HG03159 (cell line): ENCODE measurements at regions not wholly inside any gene's neighbourhood (a gene's known extent, or its start where the extent isn't known, plus 50 kb on each side); places are given as distances from the start of the nearest gene placed in this dataset.
"Not testable (repeated sequence)": the region's sequence is repeated elsewhere in the genome, so short reads cannot be mapped to it uniquely, and the experiment has no call there.

Source experiments
- ATAC-seq: cut with Tn5 transposase; IDR thresholded peaks from one replicate; pipeline ENCODE4 v1.9.1; 2021; ENCODE audit warnings: mild to moderate bottlenecking, moderate library complexity; ENCODE audit not compliant: unreplicated experiment

DNA sequence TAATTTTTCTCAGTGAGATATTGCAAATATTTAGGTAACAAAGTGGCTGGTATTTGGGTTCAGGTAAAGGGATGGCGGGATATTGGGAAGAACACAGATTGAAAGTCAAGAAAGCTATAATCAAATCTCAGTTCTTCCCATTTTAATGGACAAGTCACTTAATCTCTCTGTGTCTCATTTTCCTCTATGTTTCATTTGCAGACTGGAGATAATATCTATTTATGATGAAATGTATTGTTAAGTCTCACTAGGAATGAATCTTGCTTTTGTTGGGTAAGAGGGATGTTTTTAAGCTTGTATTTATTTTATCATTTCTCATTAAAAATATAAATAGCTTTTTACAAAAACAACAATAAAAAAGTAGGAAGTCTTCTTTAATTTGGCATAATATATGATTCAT lies 175.4 kb downstream of the ISL1 start:
- ATAC-seq = no peak

DNA sequence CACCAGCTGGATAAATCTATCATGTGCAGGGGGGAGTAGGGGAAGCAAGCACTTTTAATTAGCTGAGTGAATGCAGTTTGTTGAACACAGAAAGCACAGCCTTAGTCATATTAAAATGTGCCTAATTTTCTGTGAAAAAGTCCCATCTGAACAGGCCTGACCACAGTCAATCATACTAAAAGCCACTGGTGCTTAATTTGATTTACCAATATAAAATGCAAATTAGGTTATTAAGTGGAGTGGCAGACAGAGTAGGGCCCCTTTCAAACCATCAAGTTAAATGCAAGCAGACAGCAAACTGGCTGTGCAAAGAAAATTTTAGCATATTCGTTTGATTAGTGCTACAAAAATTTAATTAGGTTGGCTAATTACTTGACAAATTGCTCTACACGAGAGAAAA lies 176.1 kb downstream of the ISL1 start:
- no peak for ATAC-seq

DNA sequence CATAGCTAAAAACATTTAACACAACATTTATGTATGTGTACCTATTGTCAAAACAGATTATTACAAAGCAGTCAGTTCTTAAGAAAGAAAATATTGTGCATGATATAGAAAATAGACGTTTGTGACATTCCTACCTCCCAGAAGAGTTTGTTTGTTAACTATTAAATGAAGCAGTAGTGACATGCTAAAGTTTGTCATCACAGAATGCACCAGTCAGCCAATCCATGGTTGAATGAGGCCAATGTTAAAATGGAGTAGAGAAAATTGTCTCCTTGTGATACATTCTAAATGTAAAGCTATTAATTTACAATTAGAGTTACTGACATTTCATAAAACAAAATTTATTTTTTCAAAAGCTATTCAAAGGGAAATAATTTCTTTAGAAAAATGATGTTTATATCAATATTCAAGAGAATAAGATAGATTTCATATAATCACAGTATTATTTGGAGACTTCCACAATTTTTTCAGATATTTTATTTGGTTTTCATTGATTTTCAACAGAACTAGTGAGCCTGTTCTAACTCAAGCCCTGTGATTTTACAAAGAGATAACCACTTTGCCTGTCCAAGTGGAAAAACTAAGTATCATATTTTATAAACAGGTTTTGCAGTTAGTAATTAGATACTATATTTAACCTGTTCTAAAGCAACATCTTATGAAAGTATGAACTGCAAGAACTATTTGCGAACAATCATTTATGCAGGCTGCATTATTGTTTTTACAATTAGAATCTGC lies 176.8 kb downstream of the ISL1 start:
- no peak for ATAC-seq

DNA sequence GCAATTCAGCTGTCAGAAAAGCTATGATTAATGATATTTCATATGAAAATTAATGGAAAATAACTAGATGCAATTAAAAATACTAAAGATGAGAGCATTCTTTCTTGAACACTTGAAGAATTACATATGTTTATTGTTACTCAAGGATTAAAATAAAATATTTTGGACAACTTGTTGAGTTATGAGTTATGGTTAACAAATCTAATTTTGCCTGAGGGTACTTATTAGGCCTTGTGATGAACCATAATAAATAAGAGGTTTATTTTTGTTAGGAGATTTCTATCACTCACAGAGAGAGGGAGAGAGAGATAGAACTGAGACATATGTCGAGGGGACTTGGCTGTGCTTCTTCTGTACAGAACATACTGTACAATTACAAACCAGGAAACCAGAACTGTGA lies 183.7 kb downstream of the ISL1 start:
- no peak for ATAC-seq

DNA sequence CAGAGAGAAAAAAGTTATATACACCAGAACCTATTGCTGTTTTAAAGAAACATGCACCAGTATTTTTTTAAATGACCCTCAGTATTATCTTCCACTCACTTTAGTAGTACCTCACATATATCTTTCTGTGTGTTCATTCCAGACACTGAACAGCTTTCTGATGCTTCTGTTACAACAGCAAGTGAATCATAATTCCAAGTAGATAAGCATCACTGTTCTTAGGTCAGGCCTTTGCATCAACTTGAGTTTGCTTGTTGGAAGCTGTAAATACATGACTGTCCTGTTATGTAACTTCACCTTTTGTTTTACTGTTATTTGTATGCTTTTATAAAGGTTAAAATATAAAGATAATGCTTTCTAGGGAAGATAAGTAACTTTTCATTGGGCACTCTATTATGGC lies 184.4 kb downstream of the ISL1 start:
- no peak for ATAC-seq

DNA sequence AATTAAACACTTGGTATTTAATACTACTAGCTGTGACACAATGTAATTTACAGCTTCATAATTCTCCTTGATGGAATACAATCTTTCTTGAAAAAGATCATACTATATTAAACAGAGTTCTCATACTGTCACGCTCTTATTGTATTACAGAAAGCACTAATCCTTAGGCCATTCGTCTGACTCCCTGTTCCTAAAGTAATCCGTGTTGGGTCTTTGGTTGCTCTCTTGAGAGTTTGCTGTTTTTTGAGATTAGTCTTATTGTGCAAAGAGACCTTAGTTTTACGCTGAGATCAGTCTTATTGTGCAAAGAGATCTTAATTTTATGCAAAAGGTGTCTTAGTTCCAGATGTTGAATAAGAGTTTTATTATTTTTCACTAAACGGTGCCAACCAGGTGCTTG lies 190.6 kb downstream of the ISL1 start:
- ATAC-seq = no peak

DNA sequence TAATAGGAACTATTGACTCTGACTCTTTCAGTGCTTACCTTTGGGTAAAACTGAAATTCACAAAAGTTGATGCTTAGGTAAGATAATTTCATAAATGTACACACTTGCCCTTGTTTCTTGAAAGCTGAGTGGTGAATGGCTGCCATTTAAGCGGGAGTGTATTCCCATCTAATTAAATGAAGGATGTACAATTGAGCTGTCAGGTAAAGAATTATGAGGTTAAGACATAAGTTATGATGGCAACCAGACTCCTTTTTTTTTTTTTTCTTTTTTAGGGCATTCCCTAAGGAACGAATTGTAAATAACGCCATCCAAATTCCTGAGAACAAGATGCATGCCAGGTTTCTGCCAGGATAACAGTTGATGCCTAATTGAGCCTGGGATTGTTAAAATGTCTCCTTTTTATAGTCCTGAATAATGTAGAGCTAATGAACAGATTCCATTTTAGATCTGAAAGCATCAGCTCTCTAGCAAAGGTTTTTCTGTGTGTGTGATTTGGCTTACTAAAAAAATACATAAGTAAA lies 199.7 kb downstream of the ISL1 start:
- ATAC-seq = no peak

DNA sequence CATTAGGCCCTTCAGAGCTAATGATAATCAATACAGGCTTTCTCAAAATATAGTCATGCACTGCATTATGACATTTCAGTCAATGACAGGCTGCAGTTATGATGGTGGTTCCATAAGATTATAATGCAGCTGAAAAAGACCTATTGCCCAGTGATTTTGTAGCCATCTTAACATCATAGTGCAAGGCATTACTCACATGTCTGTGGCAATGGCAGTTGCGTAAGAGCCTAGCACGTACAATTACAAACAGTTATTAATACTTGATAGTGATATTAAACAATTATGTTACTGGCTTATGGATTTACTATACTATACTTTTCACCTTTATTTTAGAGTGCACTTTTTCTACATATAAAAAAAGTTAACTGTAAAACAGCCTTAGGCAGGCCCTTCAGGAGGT lies 214.8 kb downstream of the ISL1 start:
- no peak for ATAC-seq

DNA sequence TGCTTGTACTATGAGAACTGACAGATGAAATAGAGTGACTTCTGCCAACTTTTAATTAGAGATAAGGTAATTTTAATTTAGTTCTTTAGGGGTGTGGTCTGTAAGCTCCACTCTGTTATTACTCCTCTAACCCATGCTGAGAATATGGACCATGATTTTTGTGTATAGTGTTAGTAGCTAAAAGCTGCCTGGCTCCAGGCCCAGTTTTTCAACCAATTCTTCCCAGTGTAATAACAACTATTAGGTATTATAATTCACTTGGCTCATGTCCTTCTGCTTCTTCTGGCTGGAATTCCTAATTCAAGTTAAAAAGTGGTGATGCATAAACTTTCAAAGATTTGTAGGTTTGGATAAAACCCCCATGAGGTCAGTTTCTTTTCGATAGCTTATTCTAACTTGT lies 216.3 kb downstream of the ISL1 start:
- no peak for ATAC-seq

DNA sequence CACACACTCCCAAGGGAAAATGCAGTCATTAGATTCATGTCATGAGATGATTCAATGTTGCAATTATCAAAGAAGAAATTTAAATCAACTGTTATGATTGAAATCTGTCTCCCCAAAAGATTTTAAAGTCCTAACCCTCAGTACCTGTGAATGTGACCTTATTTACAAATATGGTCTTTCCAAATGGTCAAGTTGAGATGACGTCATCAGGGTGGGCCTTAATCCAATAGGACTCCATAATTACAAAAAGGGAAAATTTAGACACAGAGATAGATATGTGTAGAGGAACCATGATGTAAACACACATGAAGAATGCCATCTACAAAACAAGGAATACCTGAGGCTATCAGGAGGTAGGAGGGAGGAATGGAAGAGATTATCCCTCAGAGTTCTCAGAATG lies 221.1 kb downstream of the ISL1 start:
- ATAC-seq = no peak

DNA sequence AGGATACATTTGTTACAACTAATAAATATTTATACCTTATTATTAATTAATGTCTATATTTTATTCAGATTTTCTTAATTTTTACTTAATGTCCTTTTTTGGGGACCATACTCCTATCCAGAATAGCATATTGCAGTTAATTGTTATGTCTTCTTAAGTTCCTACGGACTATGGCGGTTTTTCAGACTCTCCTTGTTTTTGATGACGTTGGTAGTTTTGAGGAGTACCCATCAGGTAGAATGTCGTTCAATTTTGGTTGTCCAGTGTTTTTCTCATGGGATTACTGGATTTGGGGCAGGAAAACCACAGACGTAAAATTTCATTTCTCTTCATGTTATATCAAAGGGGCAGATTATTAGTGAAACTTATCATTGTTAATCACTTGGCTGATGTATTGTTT lies 223.7 kb downstream of the ISL1 start:
- ATAC-seq = no peak

DNA sequence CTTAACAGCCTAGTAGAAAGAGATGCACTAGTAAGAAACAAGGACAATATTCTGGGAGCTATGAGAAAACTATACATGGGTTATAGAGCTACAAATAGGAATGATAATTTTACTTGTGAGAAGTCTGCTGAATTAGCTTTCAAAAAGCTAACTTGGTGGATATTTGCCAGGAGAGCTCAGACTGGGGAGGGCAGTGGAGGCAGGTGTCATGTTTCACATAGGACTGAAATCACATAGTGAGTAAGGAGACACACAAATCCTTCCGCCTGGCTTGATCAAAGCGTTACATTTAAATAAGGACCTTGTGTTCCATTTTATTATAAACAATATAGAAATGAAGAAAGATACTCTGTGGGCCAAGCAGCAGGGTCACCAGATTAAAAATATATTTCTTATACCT lies 235.0 kb downstream of the ISL1 start:
- ATAC-seq = no peak

DNA sequence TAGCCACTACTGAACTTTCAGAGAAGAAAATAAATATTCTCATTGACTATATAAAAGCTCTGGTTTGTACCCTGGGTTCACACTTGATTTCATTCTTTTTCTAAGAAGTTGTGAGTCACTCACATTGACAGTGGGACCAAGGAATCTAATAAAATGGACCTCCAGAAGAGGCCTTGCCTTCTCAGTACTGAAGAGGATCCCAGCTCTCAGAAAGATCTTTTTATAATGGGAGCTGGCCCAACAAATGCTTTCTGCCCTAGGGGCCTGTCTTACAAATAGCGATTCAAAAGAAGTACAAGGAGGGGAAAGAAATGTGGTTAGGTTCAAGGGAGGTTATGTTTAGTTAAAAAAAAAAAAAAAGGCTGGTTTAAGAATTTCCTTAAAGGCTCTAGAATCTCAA lies 237.9 kb downstream of the ISL1 start:
- no peak for ATAC-seq

DNA sequence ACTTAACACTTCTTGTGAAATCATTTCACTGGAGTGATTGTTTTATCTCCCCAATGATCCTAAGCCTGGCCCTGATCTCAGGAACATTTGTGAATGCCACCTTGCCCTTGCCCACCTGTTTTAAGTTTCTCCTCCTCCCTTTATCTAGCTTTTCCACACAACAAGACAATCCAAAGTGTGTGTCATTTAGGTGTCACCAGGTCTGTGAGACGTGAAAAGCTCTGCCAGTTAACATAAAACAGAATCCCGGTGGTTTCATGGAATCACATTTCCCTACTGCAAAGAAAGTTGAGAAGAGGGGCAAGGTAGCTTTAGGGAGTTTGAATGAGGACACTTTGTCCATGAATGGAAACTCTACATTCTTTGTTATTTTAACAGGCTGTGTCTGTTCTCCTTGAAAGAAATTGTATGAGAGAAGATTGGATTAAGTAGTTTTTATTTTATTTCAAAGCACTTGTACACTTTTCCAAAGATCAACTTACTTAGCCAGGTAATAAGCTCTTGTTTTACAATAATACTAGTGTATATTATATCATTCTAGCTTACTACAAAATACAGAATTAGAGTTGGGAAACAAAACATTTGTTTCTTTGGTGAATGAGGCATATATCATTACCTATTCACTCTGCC lies 239.0 kb downstream of the ISL1 start:
- ATAC-seq = no peak

DNA sequence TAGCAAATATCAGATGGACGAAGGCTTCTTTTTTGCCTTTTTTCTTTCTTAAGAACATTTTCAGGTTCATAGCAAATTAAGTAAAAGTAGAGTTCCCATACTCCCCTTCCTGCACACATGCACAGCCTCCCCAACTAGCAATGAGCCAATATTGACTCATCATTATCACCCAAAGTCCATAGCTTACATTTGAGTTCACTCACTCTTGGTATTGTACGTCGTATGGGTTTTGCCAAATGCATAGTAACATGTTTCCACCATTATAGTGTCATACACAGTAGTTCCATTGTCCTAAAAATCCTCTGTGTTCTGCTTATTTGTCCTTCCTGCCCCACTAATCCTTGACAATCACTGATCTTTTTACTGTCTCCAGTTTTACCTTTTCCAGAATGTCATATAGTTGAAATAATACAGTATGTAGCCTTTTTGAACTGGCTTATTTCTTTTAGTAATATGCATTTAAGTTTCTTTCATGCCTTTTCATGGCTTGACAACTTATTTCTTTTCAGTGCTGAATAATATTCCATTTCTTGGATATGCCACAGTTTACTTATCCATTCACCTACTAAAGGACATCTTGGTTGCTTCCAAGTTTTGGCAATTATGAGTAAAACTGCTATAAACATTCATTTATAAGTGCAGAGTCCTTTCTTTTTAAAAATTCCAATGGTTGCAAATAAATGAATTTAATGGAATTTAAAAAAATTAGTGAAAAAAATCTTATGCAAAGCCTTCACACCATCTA lies 242.1 kb downstream of the ISL1 start:
- no peak for ATAC-seq

DNA sequence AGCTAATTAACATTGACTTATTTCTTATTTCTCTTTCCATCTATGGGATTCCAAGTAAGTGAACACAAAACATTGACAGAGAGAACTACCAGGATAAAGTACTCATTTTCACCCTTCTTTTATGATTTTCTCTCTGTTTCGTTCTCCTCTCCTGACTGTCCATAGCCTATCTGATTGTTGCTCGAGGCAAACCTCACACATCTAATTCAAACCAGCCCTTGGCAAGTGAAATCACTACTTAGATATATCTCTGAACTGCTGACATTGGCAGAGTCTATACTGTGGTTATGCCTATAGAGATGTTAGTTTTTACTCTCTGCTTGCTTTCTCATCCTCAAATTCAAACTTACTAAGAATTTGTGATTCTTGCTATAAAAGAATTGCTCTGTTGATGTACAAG lies 248.8 kb downstream of the ISL1 start:
- no peak for ATAC-seq

DNA sequence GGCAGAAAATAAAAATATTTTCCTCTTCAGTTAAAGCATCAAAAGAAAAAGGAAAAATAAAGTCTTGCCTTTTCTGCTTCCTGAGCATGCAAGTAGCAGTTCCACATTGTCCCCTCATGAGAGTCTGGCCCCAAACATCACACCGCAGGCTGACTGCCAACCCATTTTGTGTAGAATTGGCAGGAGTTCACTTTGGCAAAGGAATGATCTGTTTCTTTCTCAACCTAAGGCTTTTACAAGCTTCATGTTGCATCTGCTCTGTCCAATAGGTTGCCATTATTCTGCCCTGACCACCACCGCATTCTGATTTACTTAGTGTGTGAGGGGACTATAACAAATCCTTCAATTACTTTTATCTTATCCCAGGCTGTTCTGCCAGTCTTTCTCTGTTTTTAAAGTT lies 249.5 kb downstream of the ISL1 start:
- no peak for ATAC-seq

DNA sequence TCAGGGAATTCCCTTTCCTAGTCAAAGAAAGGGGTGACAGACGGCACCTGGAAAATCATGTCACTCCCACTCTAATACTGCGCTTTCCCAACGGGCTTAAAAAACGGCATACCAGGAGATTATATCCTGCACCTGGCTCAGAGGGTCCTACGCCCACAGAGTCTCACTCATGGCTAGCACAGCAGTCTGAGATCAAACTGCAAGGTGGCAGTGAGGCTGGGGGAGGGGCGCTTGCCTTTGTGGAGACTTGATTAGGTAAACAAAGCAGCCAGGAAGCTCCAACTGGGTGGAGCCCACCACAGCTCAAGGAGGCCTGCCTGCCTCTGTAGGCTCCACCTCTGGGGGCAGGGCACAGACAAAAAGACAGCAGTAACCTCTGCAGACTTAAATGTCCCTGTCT lies 253.7 kb downstream of the ISL1 start:
- not testable (repeated sequence) for ATAC-seq

DNA sequence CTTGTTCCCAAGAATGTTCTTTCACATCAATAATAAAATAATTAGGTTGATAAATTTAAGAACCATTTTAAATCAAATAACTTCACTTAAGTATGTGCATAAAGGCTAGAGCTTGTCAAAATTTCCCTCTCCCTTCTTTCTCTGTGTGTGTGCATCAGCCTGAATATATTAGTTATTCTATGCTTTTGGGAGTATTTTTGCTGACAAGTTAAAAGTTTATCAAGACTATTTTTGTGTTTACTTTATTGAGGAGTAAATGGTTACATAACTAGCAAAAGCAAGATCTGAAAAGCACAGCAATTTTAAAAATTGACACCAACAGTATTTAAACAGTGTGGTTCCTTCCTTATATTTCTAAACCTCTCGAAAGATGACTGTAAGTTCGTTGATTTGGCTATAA lies 261.7 kb downstream of the ISL1 start:
- no peak for ATAC-seq

DNA sequence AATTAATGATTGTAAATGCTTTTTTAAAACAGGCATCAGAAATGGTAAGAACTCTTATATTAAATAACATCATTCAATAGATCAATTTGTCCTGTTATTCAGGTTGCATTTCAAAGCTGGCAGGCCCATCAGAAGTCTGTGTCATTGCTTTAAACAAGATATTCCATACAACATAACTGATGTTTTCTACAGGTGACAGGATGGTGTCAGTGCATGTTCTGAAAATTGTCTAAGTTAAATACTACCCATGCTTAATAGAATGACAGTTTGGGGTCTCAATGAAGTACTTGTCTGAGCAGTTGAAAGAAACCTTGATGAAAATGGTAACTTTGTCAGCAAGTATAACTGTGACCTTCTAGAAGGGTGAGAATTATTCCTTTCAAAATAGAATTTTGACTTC lies 263.2 kb downstream of the ISL1 start:
- no peak for ATAC-seq

DNA sequence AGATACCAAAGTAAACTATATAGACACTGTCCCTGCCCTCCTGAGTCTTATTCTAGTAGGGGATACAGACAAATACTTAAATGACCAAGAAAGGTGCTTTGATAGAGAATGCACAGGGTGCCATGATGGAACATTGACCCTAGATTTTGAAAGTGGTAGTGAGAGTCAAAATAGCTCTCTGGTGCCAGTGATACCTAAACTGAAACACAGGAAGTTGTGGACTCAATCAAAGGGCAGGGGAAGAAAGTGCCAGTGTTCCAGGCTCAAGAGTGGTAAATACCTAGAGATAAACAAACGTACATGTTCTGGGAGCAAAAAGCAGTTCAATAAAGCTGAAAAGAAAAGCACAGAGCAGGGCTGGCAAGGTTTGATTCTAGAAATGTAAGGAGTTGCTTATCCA lies 267.6 kb downstream of the ISL1 start:
- no peak for ATAC-seq

DNA sequence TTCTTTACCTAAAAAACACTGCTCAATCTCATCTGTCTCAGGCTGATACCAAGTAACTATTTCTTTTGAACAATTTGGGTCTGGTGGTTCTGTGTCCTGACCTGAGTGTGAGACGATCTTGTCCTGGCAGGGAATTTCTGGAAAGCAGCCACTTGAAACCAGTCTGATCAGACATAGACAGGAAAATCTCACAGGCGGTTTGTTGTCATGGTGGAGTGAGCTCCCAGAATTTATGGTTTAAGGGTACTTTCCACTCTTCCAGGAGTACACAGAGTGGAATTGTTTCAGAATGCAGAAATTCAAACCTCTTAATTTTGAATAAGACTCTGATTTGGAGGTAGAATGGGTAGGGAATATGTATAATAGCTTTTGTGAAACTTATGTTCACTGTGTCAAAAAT lies 268.2 kb downstream of the ISL1 start:
- no peak for ATAC-seq
